ENCODE measurements at regions not wholly inside any gene's neighbourhood (a gene's known extent, or its start where the extent isn't known, plus 50 kb on each side); places are given as distances from the start of the nearest gene placed in this dataset.

GRCh38 chr22:25508761-25509321 is 55.6 kb upstream of the GRK3 start:
- Histone ChIP-seq H3K27me3 (ENCODE audit: control insufficient read depth, insufficient read depth, low read length) (no peaks in the 10 kb centered on the region), H3K4me3 (ENCODE audit: low read depth, low read length) (no peak overlapping the region), H3K36me3 (ENCODE audit: control insufficient read depth, insufficient read depth, low read length) (peaks cover 6% of the 10 kb centered on the region)
- no peak for TF ChIP-seq CTCF (IDR thresholded peaks at IDR 0.05; ENCODE audit: insufficient read depth, low read length, severe bottlenecking)
- DNase-seq (ENCODE audit: low read depth) = no peak
- no peak for FAIRE-seq

- FAIRE-seq = no peak
- TF ChIP-seq CTCF (IDR thresholded peaks at IDR 0.05; ENCODE audit: insufficient read depth, low read length, severe bottlenecking) = no peak
Observed at GRCh38 chr22:25509374-25509791, 55.1 kb upstream of the GRK3 start.

GRCh38 chr22:25510876-25511275 is 53.6 kb upstream of the GRK3 start:
- peaks cover 6% of the 10 kb centered on the region for H3K36me3 ChIP-seq (ENCODE audit: control insufficient read depth, insufficient read depth, low read length)
- FAIRE-seq (no peak), DNase-seq (ENCODE audit: low read depth) (no peak)
- no peaks in the 10 kb centered on the region for H3K27me3 ChIP-seq (ENCODE audit: control insufficient read depth, insufficient read depth, low read length)
- H3K4me3 ChIP-seq (ENCODE audit: low read depth, low read length) = no peak overlapping the region
- TF ChIP-seq CTCF (IDR thresholded peaks at IDR 0.05; ENCODE audit: insufficient read depth, low read length, severe bottlenecking) = no peak

More at GRCh38 chr22:25509374-25509791, 55.1 kb upstream of the GRK3 start:
- Histone ChIP-seq H3K36me3 (ENCODE audit: control insufficient read depth, insufficient read depth, low read length) (peaks cover 6% of the 10 kb centered on the region), H3K27me3 (ENCODE audit: control insufficient read depth, insufficient read depth, low read length) (no peaks in the 10 kb centered on the region), H3K4me3 (ENCODE audit: low read depth, low read length) (no peak overlapping the region)
- DNase-seq (ENCODE audit: low read depth) = peak; percentile 12

GRCh38 chr22:25511725-25512124 is 52.8 kb upstream of the GRK3 start:
- Histone ChIP-seq H3K36me3 (ENCODE audit: control insufficient read depth, insufficient read depth, low read length) (peaks cover 6% of the 10 kb centered on the region), H3K4me3 (ENCODE audit: low read depth, low read length) (no peak overlapping the region), H3K27me3 (ENCODE audit: control insufficient read depth, insufficient read depth, low read length) (no peaks in the 10 kb centered on the region)
- DNase-seq (ENCODE audit: low read depth) (no peak), FAIRE-seq (no peak)
- TF ChIP-seq CTCF (IDR thresholded peaks at IDR 0.05; ENCODE audit: insufficient read depth, low read length, severe bottlenecking) = no peak

GRCh38 chr22:25514436-25515180 is 49.9 kb upstream of the GRK3 start:
- Histone ChIP-seq H3K36me3 (ENCODE audit: control insufficient read depth, insufficient read depth, low read length) (peaks cover 6% of the 10 kb centered on the region), H3K4me3 (ENCODE audit: low read depth, low read length) (no peak overlapping the region), H3K27me3 (ENCODE audit: control insufficient read depth, insufficient read depth, low read length) (no peaks in the 10 kb centered on the region)
- DNase-seq (ENCODE audit: low read depth) (peak; percentile 32), FAIRE-seq (no peak)
- TF ChIP-seq CTCF (IDR thresholded peaks at IDR 0.05; ENCODE audit: insufficient read depth, low read length, severe bottlenecking) = no peak
